ENCODE measurements at regions not wholly inside any gene's neighbourhood (a gene's known extent, or its start where the extent isn't known, plus 50 kb on each side); places are given as distances from the start of the nearest gene placed in this dataset.

- H2AFZ ChIP-seq (ENCODE audit: low read length) = no peak overlapping the region
- no peak for TF ChIP-seq EZH2 (optimal IDR thresholded peaks at IDR 0.05; ENCODE audit: low read depth, low read length)
- TF ChIP-seq EZH2phosphoT487 (IDR thresholded peaks at IDR 0.05; ENCODE audit: low read length) = no peak
- TF ChIP-seq, protein P1, sequence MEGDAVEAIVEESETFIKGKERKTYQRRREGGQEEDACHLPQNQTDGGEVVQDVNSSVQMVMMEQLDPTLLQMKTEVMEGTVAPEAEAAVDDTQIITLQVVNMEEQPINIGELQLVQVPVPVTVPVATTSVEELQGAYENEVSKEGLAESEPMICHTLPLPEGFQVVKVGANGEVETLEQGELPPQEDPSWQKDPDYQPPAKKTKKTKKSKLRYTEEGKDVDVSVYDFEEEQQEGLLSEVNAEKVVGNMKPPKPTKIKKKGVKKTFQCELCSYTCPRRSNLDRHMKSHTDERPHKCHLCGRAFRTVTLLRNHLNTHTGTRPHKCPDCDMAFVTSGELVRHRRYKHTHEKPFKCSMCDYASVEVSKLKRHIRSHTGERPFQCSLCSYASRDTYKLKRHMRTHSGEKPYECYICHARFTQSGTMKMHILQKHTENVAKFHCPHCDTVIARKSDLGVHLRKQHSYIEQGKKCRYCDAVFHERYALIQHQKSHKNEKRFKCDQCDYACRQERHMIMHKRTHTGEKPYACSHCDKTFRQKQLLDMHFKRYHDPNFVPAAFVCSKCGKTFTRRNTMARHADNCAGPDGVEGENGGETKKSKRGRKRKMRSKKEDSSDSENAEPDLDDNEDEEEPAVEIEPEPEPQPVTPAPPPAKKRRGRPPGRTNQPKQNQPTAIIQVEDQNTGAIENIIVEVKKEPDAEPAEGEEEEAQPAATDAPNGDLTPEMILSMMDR (IDR thresholded peaks at IDR 0.05; ENCODE audit: low read length) = no peak
- H3K79me2 ChIP-seq (ENCODE audit: low read length) = no peaks in the 10 kb centered on the region
- H3K27ac ChIP-seq (ENCODE audit: low read length) = no peak overlapping the region
- H3K4me2 ChIP-seq (ENCODE audit: low read depth, low read length) = no peak overlapping the region
- no peaks in the 10 kb centered on the region for H3K9me3 ChIP-seq (replicated peaks; ENCODE audit: insufficient read depth, low read length)
- H3K9me2 ChIP-seq (replicated peaks; ENCODE audit: insufficient read depth, low read length) = no peaks in the 10 kb centered on the region
- no peak overlapping the region for H3K4me3 ChIP-seq (ENCODE audit: low read length)
- H3K4me1 ChIP-seq (ENCODE audit: low read length) = peaks cover 7% of the 10 kb centered on the region
- no peak for DNase-seq
- H3K36me3 ChIP-seq (replicated peaks; ENCODE audit: insufficient read depth, low read length) = no peaks in the 10 kb centered on the region
- H4K20me1 ChIP-seq (ENCODE audit: insufficient read depth, low read length) = no peaks in the 10 kb centered on the region
- no peak overlapping the region for H3K9ac ChIP-seq (ENCODE audit: low read length)
- no peaks in the 10 kb centered on the region for H3F3A ChIP-seq (ENCODE audit: insufficient read depth, low read length)
- 0 out of 2 replicates have a peak, but pooled peaks cover 3% of the 10 kb centered on the region for H3K27me3 ChIP-seq (replicated peaks; ENCODE audit: insufficient read depth, low read length)
Observed at GRCh38 chr1:229128066-229128608, 142.8 kb upstream of the RAB4A start.

GRCh38 chr1:229129301-229130027 is 141.4 kb upstream of the RAB4A start:
- H3K9me2 ChIP-seq (replicated peaks; ENCODE audit: insufficient read depth, low read length) = no peaks in the 10 kb centered on the region
- H3F3A ChIP-seq (ENCODE audit: insufficient read depth, low read length) = no peaks in the 10 kb centered on the region
- no peak overlapping the region for H3K27ac ChIP-seq (ENCODE audit: low read length)
- H3K27me3 ChIP-seq (replicated peaks; ENCODE audit: insufficient read depth, low read length) = 0 out of 2 replicates have a peak, but pooled peaks cover 3% of the 10 kb centered on the region
- no peaks in the 10 kb centered on the region for H3K79me2 ChIP-seq (ENCODE audit: low read length)
- TF ChIP-seq, protein P1 (IDR thresholded peaks at IDR 0.05; ENCODE audit: low read length) = no peak
- TF ChIP-seq EZH2 (optimal IDR thresholded peaks at IDR 0.05; ENCODE audit: low read depth, low read length) = no peak
- TF ChIP-seq EZH2phosphoT487 (IDR thresholded peaks at IDR 0.05; ENCODE audit: low read length) = no peak
- H3K36me3 ChIP-seq (replicated peaks; ENCODE audit: insufficient read depth, low read length) = no peaks in the 10 kb centered on the region
- DNase-seq = no peak
- H3K9ac ChIP-seq (ENCODE audit: low read length) = no peak overlapping the region
- H3K4me3 ChIP-seq (ENCODE audit: low read length) = no peak overlapping the region
- H3K9me3 ChIP-seq (replicated peaks; ENCODE audit: insufficient read depth, low read length) = no peaks in the 10 kb centered on the region
- no peak overlapping the region for H2AFZ ChIP-seq (ENCODE audit: low read length)
- H3K4me1 ChIP-seq (ENCODE audit: low read length) = peaks cover 7% of the 10 kb centered on the region
- no peak overlapping the region for H3K4me2 ChIP-seq (ENCODE audit: low read depth, low read length)
- H4K20me1 ChIP-seq (ENCODE audit: insufficient read depth, low read length) = no peaks in the 10 kb centered on the region

DNA sequence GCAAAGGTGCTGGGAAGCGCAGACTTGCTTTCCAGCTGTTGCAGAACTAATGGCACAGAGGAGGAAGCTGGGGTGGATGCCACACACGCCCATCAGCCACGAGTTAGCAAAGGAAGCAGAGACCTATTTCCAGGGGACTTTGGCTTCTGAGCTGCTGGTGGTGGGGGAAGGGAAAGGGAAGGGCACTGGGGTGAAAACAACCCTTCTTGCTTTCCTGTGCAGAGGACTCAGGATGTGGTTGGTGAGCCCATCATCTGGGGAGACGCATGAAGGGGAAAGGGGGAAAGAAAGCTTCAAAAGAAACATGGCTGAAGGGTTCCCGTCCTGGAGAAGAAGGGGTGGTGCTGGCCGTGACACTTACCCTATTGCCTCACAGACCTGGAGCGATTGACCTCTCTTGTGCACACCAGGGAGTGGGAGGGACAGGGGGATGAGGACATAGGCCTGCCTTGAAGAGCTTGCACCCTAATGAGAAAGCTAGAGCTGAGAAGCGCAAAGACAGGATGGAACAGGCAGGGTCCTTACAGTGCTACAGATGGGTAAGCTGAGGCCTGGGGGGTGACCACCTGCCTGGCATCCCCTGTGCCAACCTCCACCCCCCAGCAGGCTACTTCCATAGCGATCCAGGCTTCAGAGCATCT is 140.8 kb upstream of the RAB4A start:
- H3K9me2 ChIP-seq (replicated peaks; ENCODE audit: insufficient read depth, low read length) = no peaks in the 10 kb centered on the region
- H3K4me3 ChIP-seq (ENCODE audit: low read length) = no peak overlapping the region
- H3K27me3 ChIP-seq (replicated peaks; ENCODE audit: insufficient read depth, low read length) = 0 out of 2 replicates have a peak, but pooled peaks cover 3% of the 10 kb centered on the region
- no peak overlapping the region for H2AFZ ChIP-seq (ENCODE audit: low read length)
- no peaks in the 10 kb centered on the region for H3K9me3 ChIP-seq (replicated peaks; ENCODE audit: insufficient read depth, low read length)
- H3K27ac ChIP-seq (ENCODE audit: low read length) = no peak overlapping the region
- TF ChIP-seq EZH2 (optimal IDR thresholded peaks at IDR 0.05; ENCODE audit: low read depth, low read length) = no peak
- TF ChIP-seq EZH2phosphoT487 (IDR thresholded peaks at IDR 0.05; ENCODE audit: low read length) = no peak
- TF ChIP-seq, protein P1 (IDR thresholded peaks at IDR 0.05; ENCODE audit: low read length) = no peak
- no peaks in the 10 kb centered on the region for H3K79me2 ChIP-seq (ENCODE audit: low read length)
- H3K4me2 ChIP-seq (ENCODE audit: low read depth, low read length) = no peak overlapping the region
- H3K9ac ChIP-seq (ENCODE audit: low read length) = no peak overlapping the region
- H3K36me3 ChIP-seq (replicated peaks; ENCODE audit: insufficient read depth, low read length) = no peaks in the 10 kb centered on the region
- no peaks in the 10 kb centered on the region for H3F3A ChIP-seq (ENCODE audit: insufficient read depth, low read length)
- H4K20me1 ChIP-seq (ENCODE audit: insufficient read depth, low read length) = no peaks in the 10 kb centered on the region
- DNase-seq = no peak
- peaks cover 7% of the 10 kb centered on the region for H3K4me1 ChIP-seq (ENCODE audit: low read length)
